GM12872 (cell line): ENCODE measurements at regions not wholly inside any gene's neighbourhood (a gene's known extent, or its start where the extent isn't known, plus 50 kb on each side); places are given as distances from the start of the nearest gene placed in this dataset.

Source experiments
- CTCF ChIP-seq: IDR thresholded peaks from 3 replicates; pipeline ENCODE4 v1.5.1; 2011; ENCODE audit warnings: low read depth, mild to moderate bottlenecking, low read length, moderate library complexity; ENCODE audit not compliant: insufficient read depth

GRCh38 chr5:41670854-41671479 is 160.6 kb upstream of the PLCXD3 start:
- no peak for TF ChIP-seq CTCF

- no peak for TF ChIP-seq CTCF
These were observed 159.8 kb upstream of the PLCXD3 start for GRCh38 chr5:41670216-41670615.

GRCh38 chr5:41661254-41661653 is 150.9 kb upstream of the PLCXD3 start:
- TF ChIP-seq CTCF = no peak

GRCh38 chr5:41656597-41656996 is 146.2 kb upstream of the PLCXD3 start:
- TF ChIP-seq CTCF = no peak

- no peak for TF ChIP-seq CTCF
These were observed 139.7 kb upstream of the PLCXD3 start for GRCh38 chr5:41650131-41650530.

GRCh38 chr5:41649659-41650058 is 139.3 kb upstream of the PLCXD3 start:
- no peak for TF ChIP-seq CTCF

GRCh38 chr5:41648996-41649395 is 138.6 kb upstream of the PLCXD3 start:
- TF ChIP-seq CTCF = no peak

- no peak for TF ChIP-seq CTCF
These were observed 131.2 kb upstream of the PLCXD3 start for GRCh38 chr5:41641621-41642020.
